HEK293 (cell line): ENCODE measurements at regions not wholly inside any gene's neighbourhood (a gene's known extent, or its start where the extent isn't known, plus 50 kb on each side); places are given as distances from the start of the nearest gene placed in this dataset.

Experiments
- CTCF ChIP-seq: fragments of 450-650 bp; formaldehyde crosslinking; IDR thresholded peaks from 2 replicates; pipeline ENCODE4 v1.5.1; 2016; ENCODE audit warnings: missing biosample characterization, missing genetic modification characterization
- SCRT1 ChIP-seq: fragments of 450-650 bp; formaldehyde crosslinking; IDR thresholded peaks from 2 replicates; pipeline ENCODE4 v1.5.1; 2016; ENCODE audit warnings: missing biosample characterization, missing genetic modification characterization, borderline replicate concordance
- TCF7L2 ChIP-seq: IDR thresholded peaks from 2 replicates; pipeline ENCODE4 v1.6.1; 2011; ENCODE audit warnings: low read depth, mild to moderate bottlenecking, inconsistent platforms, low read length, moderate library complexity, borderline replicate concordance
- ZNF274 ChIP-seq, 2 experiments: fragments of 200-500 bp in 1 of 2; fragments of 450-650 bp in 1 of 2; sonication (Bioruptor generic) in 1 of 2; formaldehyde crosslinking in 1 of 2; IDR thresholded peaks; 2 replicates each; pipeline versions ENCODE4 v1.5.1 to v1.6.1; 2014 to 2016; ENCODE audit warnings: borderline replicate concordance in 1 of 2, inconsistent platforms in 1 of 2, low read length in 1 of 2, missing biosample characterization in 1 of 2, missing genetic modification characterization in 1 of 2
- TF ChIP-seq, protein P1 (sequence below): fragments of 450-650 bp; formaldehyde crosslinking; IDR thresholded peaks from 2 replicates; pipeline ENCODE4 v1.5.1; 2016; ENCODE audit warnings: missing biosample characterization, missing genetic modification characterization, low read depth
- TF ChIP-seq, protein P2 (sequence below): fragments of 450-650 bp; formaldehyde crosslinking; IDR thresholded peaks from 2 replicates; pipeline ENCODE4 v1.5.1; 2016; ENCODE audit warnings: missing biosample characterization, missing genetic modification characterization, borderline replicate concordance

- TF ChIP-seq CTCF (tag by site-specific recombination) (no peak), ZNF274 (IDR thresholded peaks at IDR 0.05; ENCODE audit: low read length) (no peak), ZNF274 (tag by site-specific recombination; IDR thresholded peaks at IDR 0.05; ENCODE audit: borderline replicate concordance) (no peak), SCRT1 (tag by site-specific recombination) (no peak), TCF7L2 (no peak)
- TF ChIP-seq, protein P1, sequence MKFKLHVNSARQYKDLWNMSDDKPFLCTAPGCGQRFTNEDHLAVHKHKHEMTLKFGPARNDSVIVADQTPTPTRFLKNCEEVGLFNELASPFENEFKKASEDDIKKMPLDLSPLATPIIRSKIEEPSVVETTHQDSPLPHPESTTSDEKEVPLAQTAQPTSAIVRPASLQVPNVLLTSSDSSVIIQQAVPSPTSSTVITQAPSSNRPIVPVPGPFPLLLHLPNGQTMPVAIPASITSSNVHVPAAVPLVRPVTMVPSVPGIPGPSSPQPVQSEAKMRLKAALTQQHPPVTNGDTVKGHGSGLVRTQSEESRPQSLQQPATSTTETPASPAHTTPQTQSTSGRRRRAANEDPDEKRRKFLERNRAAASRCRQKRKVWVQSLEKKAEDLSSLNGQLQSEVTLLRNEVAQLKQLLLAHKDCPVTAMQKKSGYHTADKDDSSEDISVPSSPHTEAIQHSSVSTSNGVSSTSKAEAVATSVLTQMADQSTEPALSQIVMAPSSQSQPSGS (tag by site-specific recombination): no peak
- TF ChIP-seq, protein P2, sequence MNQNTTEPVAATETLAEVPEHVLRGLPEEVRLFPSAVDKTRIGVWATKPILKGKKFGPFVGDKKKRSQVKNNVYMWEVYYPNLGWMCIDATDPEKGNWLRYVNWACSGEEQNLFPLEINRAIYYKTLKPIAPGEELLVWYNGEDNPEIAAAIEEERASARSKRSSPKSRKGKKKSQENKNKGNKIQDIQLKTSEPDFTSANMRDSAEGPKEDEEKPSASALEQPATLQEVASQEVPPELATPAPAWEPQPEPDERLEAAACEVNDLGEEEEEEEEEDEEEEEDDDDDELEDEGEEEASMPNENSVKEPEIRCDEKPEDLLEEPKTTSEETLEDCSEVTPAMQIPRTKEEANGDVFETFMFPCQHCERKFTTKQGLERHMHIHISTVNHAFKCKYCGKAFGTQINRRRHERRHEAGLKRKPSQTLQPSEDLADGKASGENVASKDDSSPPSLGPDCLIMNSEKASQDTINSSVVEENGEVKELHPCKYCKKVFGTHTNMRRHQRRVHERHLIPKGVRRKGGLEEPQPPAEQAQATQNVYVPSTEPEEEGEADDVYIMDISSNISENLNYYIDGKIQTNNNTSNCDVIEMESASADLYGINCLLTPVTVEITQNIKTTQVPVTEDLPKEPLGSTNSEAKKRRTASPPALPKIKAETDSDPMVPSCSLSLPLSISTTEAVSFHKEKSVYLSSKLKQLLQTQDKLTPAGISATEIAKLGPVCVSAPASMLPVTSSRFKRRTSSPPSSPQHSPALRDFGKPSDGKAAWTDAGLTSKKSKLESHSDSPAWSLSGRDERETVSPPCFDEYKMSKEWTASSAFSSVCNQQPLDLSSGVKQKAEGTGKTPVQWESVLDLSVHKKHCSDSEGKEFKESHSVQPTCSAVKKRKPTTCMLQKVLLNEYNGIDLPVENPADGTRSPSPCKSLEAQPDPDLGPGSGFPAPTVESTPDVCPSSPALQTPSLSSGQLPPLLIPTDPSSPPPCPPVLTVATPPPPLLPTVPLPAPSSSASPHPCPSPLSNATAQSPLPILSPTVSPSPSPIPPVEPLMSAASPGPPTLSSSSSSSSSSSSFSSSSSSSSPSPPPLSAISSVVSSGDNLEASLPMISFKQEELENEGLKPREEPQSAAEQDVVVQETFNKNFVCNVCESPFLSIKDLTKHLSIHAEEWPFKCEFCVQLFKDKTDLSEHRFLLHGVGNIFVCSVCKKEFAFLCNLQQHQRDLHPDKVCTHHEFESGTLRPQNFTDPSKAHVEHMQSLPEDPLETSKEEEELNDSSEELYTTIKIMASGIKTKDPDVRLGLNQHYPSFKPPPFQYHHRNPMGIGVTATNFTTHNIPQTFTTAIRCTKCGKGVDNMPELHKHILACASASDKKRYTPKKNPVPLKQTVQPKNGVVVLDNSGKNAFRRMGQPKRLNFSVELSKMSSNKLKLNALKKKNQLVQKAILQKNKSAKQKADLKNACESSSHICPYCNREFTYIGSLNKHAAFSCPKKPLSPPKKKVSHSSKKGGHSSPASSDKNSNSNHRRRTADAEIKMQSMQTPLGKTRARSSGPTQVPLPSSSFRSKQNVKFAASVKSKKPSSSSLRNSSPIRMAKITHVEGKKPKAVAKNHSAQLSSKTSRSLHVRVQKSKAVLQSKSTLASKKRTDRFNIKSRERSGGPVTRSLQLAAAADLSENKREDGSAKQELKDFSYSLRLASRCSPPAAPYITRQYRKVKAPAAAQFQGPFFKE (tag by site-specific recombination): no peak
These were observed 183.3 kb upstream of the INTU start for GRCh38 chr4:127449449-127449848.
